WERI-Rb-1 (cell line): ENCODE measurements at regions not wholly inside any gene's neighbourhood (a gene's known extent, or its start where the extent isn't known, plus 50 kb on each side); places are given as distances from the start of the nearest gene placed in this dataset.

Source experiments
- DNase-seq: peaks from one replicate; pipeline ENCODE4 v3.0.0-alpha.2; 2020
- H3K27ac ChIP-seq: fragments of 250-450 bp; sonication (Bioruptor Pico); 2 replicates; pipeline ENCODE4 v1.5.1; 2020; ENCODE audit warnings: mild to moderate bottlenecking, moderate library complexity
- H3K27me3 ChIP-seq: fragments of 250-450 bp; sonication (Bioruptor Pico); 2 replicates; pipeline ENCODE4 v1.5.1; 2021; ENCODE audit warnings: mild to moderate bottlenecking, low read depth, moderate library complexity; ENCODE audit not compliant: insufficient read depth, severe bottlenecking
- H3K36me3 ChIP-seq: fragments of 250-450 bp; sonication (Bioruptor Pico); 2 replicates; pipeline ENCODE4 v1.5.1; 2020; ENCODE audit warnings: mild to moderate bottlenecking, moderate library complexity
- H3K4me3 ChIP-seq: 2 replicates; pipeline ENCODE4 v1.5.1; 2011; ENCODE audit warnings: low read depth, mild to moderate bottlenecking, control low read depth, low read length
- H3K9me3 ChIP-seq: fragments of 250-450 bp; sonication (Bioruptor Pico); 2 replicates; pipeline ENCODE4 v1.5.1; 2021; ENCODE audit warnings: mild to moderate bottlenecking, moderate library complexity; ENCODE audit not compliant: severe bottlenecking
- CTCF ChIP-seq: IDR thresholded peaks from 2 replicates; pipeline ENCODE4 v1.5.1; 2011; ENCODE audit warnings: low read depth, mild to moderate bottlenecking, control low read depth, inconsistent platforms, low read length

GRCh38 chr6:77403424-77403823 is 59.9 kb downstream of the HTR1B start:
- Histone ChIP-seq H3K27me3 (no peaks in the 10 kb centered on the region), H3K9me3 (no peaks in the 10 kb centered on the region), H3K4me3 (no peak overlapping the region), H3K36me3 (no peaks in the 10 kb centered on the region), H3K27ac (no peak overlapping the region)
- DNase-seq: no peak
- TF ChIP-seq CTCF: no peak

DNA sequence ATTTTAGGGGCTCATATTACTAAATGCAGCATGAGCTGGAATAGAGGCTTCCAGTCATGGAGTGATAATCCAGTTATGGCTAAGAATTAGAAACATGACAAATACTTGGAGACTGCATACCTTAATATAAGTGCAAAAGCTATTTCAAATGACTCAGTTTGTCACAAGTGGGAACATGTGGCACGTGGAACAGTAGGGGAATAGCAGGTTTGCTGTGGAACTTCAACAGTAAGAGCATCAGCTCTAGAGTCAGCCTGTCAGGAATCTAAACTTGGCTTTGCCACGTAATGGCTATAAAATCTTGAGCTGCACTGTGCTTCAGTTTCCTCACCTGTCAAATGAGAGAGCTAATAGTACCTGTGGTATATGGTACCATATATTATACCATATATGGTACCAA is 62.1 kb downstream of the HTR1B start:
- DNase-seq: no peak
- no peak overlapping the region for H3K27ac ChIP-seq
- no peak overlapping the region for H3K4me3 ChIP-seq
- no peak for TF ChIP-seq CTCF
- H3K36me3 ChIP-seq: no peaks in the 10 kb centered on the region
- H3K9me3 ChIP-seq: no peaks in the 10 kb centered on the region
- no peaks in the 10 kb centered on the region for H3K27me3 ChIP-seq

- no peak overlapping the region for H3K27ac ChIP-seq
- TF ChIP-seq CTCF: no peak
- H3K9me3 ChIP-seq: no peaks in the 10 kb centered on the region
These were observed 65.7 kb downstream of the HTR1B start for GRCh38 chr6:77397561-77397960.

GRCh38 chr6:77389402-77389801 is 73.9 kb downstream of the HTR1B start:
- TF ChIP-seq CTCF: no peak
- Histone ChIP-seq H3K36me3 (no peaks in the 10 kb centered on the region), H3K9me3 (no peaks in the 10 kb centered on the region), H3K27ac (no peak overlapping the region), H3K27me3 (no peaks in the 10 kb centered on the region), H3K4me3 (no peak overlapping the region)
- no peak for DNase-seq

More at GRCh38 chr6:77397561-77397960, 65.7 kb downstream of the HTR1B start:
- Histone ChIP-seq H3K27me3 (no peaks in the 10 kb centered on the region), H3K36me3 (no peaks in the 10 kb centered on the region), H3K4me3 (no peak overlapping the region)
- DNase-seq: no peak

- no peak overlapping the region for H3K4me3 ChIP-seq
- no peaks in the 10 kb centered on the region for H3K36me3 ChIP-seq
- no peak overlapping the region for H3K27ac ChIP-seq
- no peaks in the 10 kb centered on the region for H3K9me3 ChIP-seq
- no peak for TF ChIP-seq CTCF
- no peak for DNase-seq
- H3K27me3 ChIP-seq: no peaks in the 10 kb centered on the region
These were observed 80.3 kb downstream of the HTR1B start for GRCh38 chr6:77383026-77383425.

DNA sequence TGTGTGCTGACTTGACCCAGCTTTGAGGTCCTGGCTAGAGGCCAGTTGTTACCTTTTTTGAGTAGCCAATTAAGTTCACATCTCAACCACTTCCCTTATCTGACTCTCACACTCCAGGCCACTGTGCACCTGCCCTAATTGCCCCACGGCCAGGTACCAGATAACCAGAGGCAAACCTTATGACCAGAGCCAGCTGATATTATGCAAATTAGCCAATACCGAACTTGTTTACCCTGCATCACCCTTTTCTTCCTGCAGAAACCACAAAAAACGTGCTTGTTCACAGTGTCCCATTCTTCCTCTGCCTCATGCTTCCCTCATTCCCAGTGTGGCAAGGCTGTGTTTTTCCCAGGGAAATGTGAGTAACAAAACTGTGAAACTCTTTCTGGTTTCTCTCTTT is 89.3 kb downstream of the HTR1B start:
- no peak for DNase-seq
- no peaks in the 10 kb centered on the region for H3K27me3 ChIP-seq
- no peaks in the 10 kb centered on the region for H3K9me3 ChIP-seq
- no peak for TF ChIP-seq CTCF
- no peak overlapping the region for H3K27ac ChIP-seq
- no peaks in the 10 kb centered on the region for H3K36me3 ChIP-seq
- H3K4me3 ChIP-seq: no peak overlapping the region
